ENCODE measurements at regions not wholly inside any gene's neighbourhood (a gene's known extent, or its start where the extent isn't known, plus 50 kb on each side); places are given as distances from the start of the nearest gene placed in this dataset.

- no peak for DNase-seq (ENCODE audit: low read depth in 3 of 3)
Observed at GRCh38 chr1:14495381-14495780, 103.1 kb upstream of the KAZN start.

GRCh38 chr1:14495996-14496395 lies 102.5 kb upstream of the KAZN start:
- no peak for DNase-seq (ENCODE audit: low read depth in 3 of 3)

- no peak for DNase-seq (ENCODE audit: low read depth in 3 of 3)
Observed at GRCh38 chr1:14498839-14499238, 99.6 kb upstream of the KAZN start.

GRCh38 chr1:14499312-14500040 lies 99.0 kb upstream of the KAZN start:
- DNase-seq (ENCODE audit: low read depth in 3 of 3), result no peak

- DNase-seq (ENCODE audit: low read depth in 3 of 3), result no peak
Observed at GRCh38 chr1:14500041-14500440, 98.4 kb upstream of the KAZN start.

GRCh38 chr1:14500912-14501311 lies 97.6 kb upstream of the KAZN start:
- no peak for DNase-seq (ENCODE audit: low read depth in 3 of 3)

- no peak for DNase-seq (ENCODE audit: low read depth in 3 of 3)
Observed at GRCh38 chr1:14504517-14504916, 94.0 kb upstream of the KAZN start.

- no peak for DNase-seq (ENCODE audit: low read depth in 3 of 3)
Observed at GRCh38 chr1:14506471-14507255, 91.8 kb upstream of the KAZN start.

GRCh38 chr1:14507262-14507661 lies 91.2 kb upstream of the KAZN start:
- no peak for DNase-seq (ENCODE audit: low read depth in 3 of 3)

GRCh38 chr1:14508613-14509012 lies 89.9 kb upstream of the KAZN start:
- no peak for DNase-seq (ENCODE audit: low read depth in 3 of 3)

- no peak for DNase-seq (ENCODE audit: low read depth in 3 of 3)
Observed at GRCh38 chr1:14511166-14511680, 87.3 kb upstream of the KAZN start.

- DNase-seq (ENCODE audit: low read depth in 3 of 3), result no peak
Observed at GRCh38 chr1:14511796-14512585, 86.5 kb upstream of the KAZN start.

- no peak for DNase-seq (ENCODE audit: low read depth in 3 of 3)
Observed at GRCh38 chr1:14513111-14513510, 85.4 kb upstream of the KAZN start.

- DNase-seq (ENCODE audit: low read depth in 3 of 3), result no peak
Observed at GRCh38 chr1:14514739-14515138, 83.7 kb upstream of the KAZN start.

- DNase-seq (ENCODE audit: low read depth in 3 of 3), result no peak
Observed at GRCh38 chr1:14516974-14517840, 81.3 kb upstream of the KAZN start.

- DNase-seq (ENCODE audit: low read depth in 3 of 3), result no peak
Observed at GRCh38 chr1:14517841-14518180, 80.7 kb upstream of the KAZN start.

- DNase-seq (ENCODE audit: low read depth in 3 of 3), result no peak
Observed at GRCh38 chr1:14519976-14520375, 78.5 kb upstream of the KAZN start.

- DNase-seq (ENCODE audit: low read depth in 3 of 3), result no peak
Observed at GRCh38 chr1:14520514-14521163, 77.8 kb upstream of the KAZN start.

- no peak for DNase-seq (ENCODE audit: low read depth in 3 of 3)
Observed at GRCh38 chr1:14521622-14522021, 76.9 kb upstream of the KAZN start.

GRCh38 chr1:14522077-14522925 lies 76.2 kb upstream of the KAZN start:
- DNase-seq (ENCODE audit: low read depth in 3 of 3), result no peak

All from stimulated activated CD4-positive, alpha-beta T cell treated with anti-CD3 and anti-CD28 coated beads, TNF-alpha, amount 100 ng/mL, for 4 hours (primary cell).